Neural cell (in vitro differentiated cells): ENCODE measurements at regions not wholly inside any gene's neighbourhood (a gene's known extent, or its start where the extent isn't known, plus 50 kb on each side); places are given as distances from the start of the nearest gene placed in this dataset.

Source experiments
- H2AFZ ChIP-seq: fragments of 200-600, 300-800 bp; sonication (generic), shearing (Covaris generic); 2 replicates; pipeline ENCODE4 v1.6.0; 2014; ENCODE audit warnings: low read depth, mild to moderate bottlenecking, antibody characterized with exemption, low read length, moderate library complexity
- H3F3A ChIP-seq: fragments of 200-600 bp; shearing (Covaris generic); 2 replicates; pipeline ENCODE4 v1.6.1; 2016; ENCODE audit warnings: mild to moderate bottlenecking, moderate library complexity, mixed read lengths, antibody characterized with exemption, low read length; ENCODE audit not compliant: insufficient read depth, poor library complexity, severe bottlenecking
- H3K27ac ChIP-seq: fragments of 200-600, 300-800 bp; sonication (generic), shearing (Covaris generic); 2 replicates; pipeline ENCODE4 v1.5.1; 2014; ENCODE audit warnings: mild to moderate bottlenecking, low read length, moderate library complexity
- H3K27me3 ChIP-seq: fragments of 300-800, 200-600 bp; sonication (generic), shearing (Covaris generic); 2 replicates; pipeline ENCODE4 v1.6.0; 2014; ENCODE audit warnings: mild to moderate bottlenecking, low read depth, low read length, moderate library complexity; ENCODE audit not compliant: insufficient read depth
- H3K36me3 ChIP-seq: fragments of 300-800, 200-600 bp; sonication (generic), shearing (Covaris generic); 2 replicates; pipeline ENCODE4 v1.5.1; 2014; ENCODE audit warnings: mild to moderate bottlenecking, antibody characterized with exemption, low read length, moderate library complexity; ENCODE audit not compliant: insufficient read depth
- H3K4me2 ChIP-seq: fragments of 300-800, 200-600 bp; sonication (generic), shearing (Covaris generic); 2 replicates; pipeline ENCODE4 v1.6.0; 2014; ENCODE audit warnings: mild to moderate bottlenecking, low read length
- H3K4me3 ChIP-seq: fragments of 300-800, 200-600 bp; sonication (generic), shearing (Covaris generic); 2 replicates; pipeline ENCODE4 v1.5.1; 2014; ENCODE audit warnings: mild to moderate bottlenecking, low read length, moderate library complexity
- H3K79me2 ChIP-seq: fragments of 200-600 bp; shearing (Covaris generic); replicated peaks from 2 replicates; pipeline ENCODE4 v1.6.0; 2014; ENCODE audit warnings: mild to moderate bottlenecking, low read length, moderate library complexity; ENCODE audit not compliant: insufficient read depth
- H3K9ac ChIP-seq: fragments of 300-800, 200-600 bp; sonication (generic), shearing (Covaris generic); 2 replicates; pipeline ENCODE4 v1.6.1; 2016; ENCODE audit warnings: mild to moderate bottlenecking, low read length, mixed read lengths
- H3K9me2 ChIP-seq: fragments of 200-600 bp; shearing (Covaris generic); 2 replicates; pipeline ENCODE4 v1.6.1; 2016; ENCODE audit warnings: mild to moderate bottlenecking, low read length, mixed read lengths; ENCODE audit not compliant: insufficient read depth
- H3K9me3 ChIP-seq: fragments of 200-600, 300-800 bp; sonication (generic), shearing (Covaris generic); 2 replicates; pipeline ENCODE4 v1.6.1; 2016; ENCODE audit warnings: mild to moderate bottlenecking, mixed run types, low read length, moderate library complexity, mixed read lengths
- H4K20me1 ChIP-seq: fragments of 200-600 bp; shearing (Covaris generic); 2 replicates; pipeline ENCODE4 v1.6.1; 2016; ENCODE audit warnings: mild to moderate bottlenecking, mixed run types; ENCODE audit not compliant: insufficient read depth
- EP300 ChIP-seq: fragments of 450-650 bp; conservative IDR thresholded peaks from 2 replicates; pipeline ENCODE4 v1.6.1; 2014; ENCODE audit warnings: antibody characterized with exemption, mild to moderate bottlenecking, moderate library complexity; ENCODE audit not compliant: poor library complexity, severe bottlenecking
- EZH2 ChIP-seq: fragments of 200-600, 300-800 bp; shearing (Covaris generic), sonication (generic); IDR thresholded peaks from 2 replicates; pipeline ENCODE4 v1.6.1; 2014; ENCODE audit warnings: antibody characterized with exemption, low read length, borderline replicate concordance, mild to moderate bottlenecking; ENCODE audit not compliant: insufficient read depth, poor library complexity, severe bottlenecking
- MXI1 ChIP-seq: fragments of 450-650 bp; conservative IDR thresholded peaks from 2 replicates; pipeline ENCODE4 v1.6.1; 2014; ENCODE audit warnings: antibody characterized with exemption, mild to moderate bottlenecking; ENCODE audit not compliant: poor library complexity, severe bottlenecking
- POLR2AphosphoS5 ChIP-seq: IDR thresholded peaks from 2 replicates; pipeline ENCODE4 v1.6.1; 2012
- RAD21 ChIP-seq: fragments of 450-650 bp; conservative IDR thresholded peaks from 2 replicates; pipeline ENCODE4 v1.6.1; 2014; ENCODE audit warnings: antibody characterized with exemption, mild to moderate bottlenecking, moderate library complexity
- SMC3 ChIP-seq: fragments of 450-650 bp; conservative IDR thresholded peaks from 2 replicates; pipeline ENCODE4 v1.6.1; 2014; ENCODE audit warnings: antibody characterized with exemption, mild to moderate bottlenecking, moderate library complexity; ENCODE audit not compliant: poor library complexity
- TAF1 ChIP-seq: IDR thresholded peaks from 2 replicates; pipeline ENCODE4 v1.6.1; 2012; ENCODE audit warnings: low read depth
- TF ChIP-seq, protein P1 (sequence below): fragments of 450-650 bp; IDR thresholded peaks from 2 replicates; pipeline ENCODE4 v1.5.1; 2014; ENCODE audit warnings: antibody characterized with exemption, mild to moderate bottlenecking, moderate library complexity; ENCODE audit not compliant: poor library complexity, severe bottlenecking
- TF ChIP-seq, protein P2 (sequence below): IDR thresholded peaks from 2 replicates; pipeline ENCODE4 v1.6.1; 2012; ENCODE audit warnings: borderline replicate concordance

DNA sequence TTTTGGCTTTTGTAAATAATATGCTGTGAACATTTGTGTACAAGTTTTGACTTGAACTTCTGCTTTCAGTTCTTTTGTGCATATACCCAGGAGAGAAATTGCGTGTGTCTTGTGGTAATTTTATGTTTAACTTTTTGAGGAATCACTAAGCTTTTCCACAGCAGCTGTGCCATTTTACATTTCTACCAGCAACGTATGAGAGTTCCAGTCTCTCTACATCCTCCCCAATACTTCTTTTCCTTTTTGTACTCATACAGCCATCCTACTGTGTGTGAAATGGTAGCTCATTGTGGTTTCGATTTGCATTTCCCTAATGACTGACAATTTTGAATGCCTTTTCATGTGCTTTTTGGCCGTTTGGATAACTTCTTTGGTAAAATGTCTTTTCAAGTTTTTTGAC is 66.3 kb upstream of the INHBA start:
- no peaks in the 10 kb centered on the region for H3K36me3 ChIP-seq
- no peaks in the 10 kb centered on the region for H3K79me2 ChIP-seq
- H3F3A ChIP-seq: no peaks in the 10 kb centered on the region
- TF ChIP-seq MXI1 (no peak), SMC3 (no peak), EZH2 (no peak), TAF1 (no peak), POLR2AphosphoS5 (no peak)
- H3K9ac ChIP-seq: no peak overlapping the region
- H2AFZ ChIP-seq: no peak overlapping the region
- H3K4me2 ChIP-seq: no peak overlapping the region
- no peaks in the 10 kb centered on the region for H3K9me2 ChIP-seq
- H3K27ac ChIP-seq: no peak overlapping the region
- no peak overlapping the region for H3K4me3 ChIP-seq
- no peaks in the 10 kb centered on the region for H4K20me1 ChIP-seq
- no peaks in the 10 kb centered on the region for H3K9me3 ChIP-seq
- H3K27me3 ChIP-seq: no peaks in the 10 kb centered on the region

DNA sequence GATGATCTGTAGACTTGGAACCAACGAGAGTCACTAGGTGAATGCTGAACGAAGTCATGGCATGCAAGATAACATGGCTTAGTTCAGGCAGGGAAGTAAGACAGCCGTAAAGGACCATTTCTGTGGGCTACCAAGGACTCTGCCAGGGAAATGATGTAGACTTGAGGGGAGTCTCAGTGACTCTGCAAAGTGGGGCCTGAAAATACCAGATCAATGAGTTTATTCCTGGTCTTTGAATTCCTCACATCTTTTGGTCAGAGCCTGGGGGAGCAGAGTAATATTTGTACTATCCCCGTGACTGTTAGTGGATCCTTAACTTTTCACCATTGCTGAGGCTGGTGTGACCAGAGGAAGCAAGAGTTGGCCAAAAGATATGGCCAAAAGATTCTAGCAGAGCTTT is 60.7 kb upstream of the INHBA start:
- no peaks in the 10 kb centered on the region for H3K79me2 ChIP-seq
- no peak overlapping the region for H3K27ac ChIP-seq
- no peaks in the 10 kb centered on the region for H3F3A ChIP-seq
- H4K20me1 ChIP-seq: no peaks in the 10 kb centered on the region
- no peaks in the 10 kb centered on the region for H3K36me3 ChIP-seq
- no peaks in the 10 kb centered on the region for H3K9me3 ChIP-seq
- H3K9me2 ChIP-seq: no peaks in the 10 kb centered on the region
- no peak overlapping the region for H3K4me2 ChIP-seq
- H3K27me3 ChIP-seq: no peaks in the 10 kb centered on the region
- H3K4me3 ChIP-seq: no peak overlapping the region
- TF ChIP-seq POLR2AphosphoS5 (no peak), EP300 (no peak), RAD21 (no peak), SMC3 (no peak), EZH2 (no peak), TAF1 (no peak), MXI1 (no peak)
- TF ChIP-seq, protein P1, sequence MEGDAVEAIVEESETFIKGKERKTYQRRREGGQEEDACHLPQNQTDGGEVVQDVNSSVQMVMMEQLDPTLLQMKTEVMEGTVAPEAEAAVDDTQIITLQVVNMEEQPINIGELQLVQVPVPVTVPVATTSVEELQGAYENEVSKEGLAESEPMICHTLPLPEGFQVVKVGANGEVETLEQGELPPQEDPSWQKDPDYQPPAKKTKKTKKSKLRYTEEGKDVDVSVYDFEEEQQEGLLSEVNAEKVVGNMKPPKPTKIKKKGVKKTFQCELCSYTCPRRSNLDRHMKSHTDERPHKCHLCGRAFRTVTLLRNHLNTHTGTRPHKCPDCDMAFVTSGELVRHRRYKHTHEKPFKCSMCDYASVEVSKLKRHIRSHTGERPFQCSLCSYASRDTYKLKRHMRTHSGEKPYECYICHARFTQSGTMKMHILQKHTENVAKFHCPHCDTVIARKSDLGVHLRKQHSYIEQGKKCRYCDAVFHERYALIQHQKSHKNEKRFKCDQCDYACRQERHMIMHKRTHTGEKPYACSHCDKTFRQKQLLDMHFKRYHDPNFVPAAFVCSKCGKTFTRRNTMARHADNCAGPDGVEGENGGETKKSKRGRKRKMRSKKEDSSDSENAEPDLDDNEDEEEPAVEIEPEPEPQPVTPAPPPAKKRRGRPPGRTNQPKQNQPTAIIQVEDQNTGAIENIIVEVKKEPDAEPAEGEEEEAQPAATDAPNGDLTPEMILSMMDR: no peak
- TF ChIP-seq, protein P2, sequence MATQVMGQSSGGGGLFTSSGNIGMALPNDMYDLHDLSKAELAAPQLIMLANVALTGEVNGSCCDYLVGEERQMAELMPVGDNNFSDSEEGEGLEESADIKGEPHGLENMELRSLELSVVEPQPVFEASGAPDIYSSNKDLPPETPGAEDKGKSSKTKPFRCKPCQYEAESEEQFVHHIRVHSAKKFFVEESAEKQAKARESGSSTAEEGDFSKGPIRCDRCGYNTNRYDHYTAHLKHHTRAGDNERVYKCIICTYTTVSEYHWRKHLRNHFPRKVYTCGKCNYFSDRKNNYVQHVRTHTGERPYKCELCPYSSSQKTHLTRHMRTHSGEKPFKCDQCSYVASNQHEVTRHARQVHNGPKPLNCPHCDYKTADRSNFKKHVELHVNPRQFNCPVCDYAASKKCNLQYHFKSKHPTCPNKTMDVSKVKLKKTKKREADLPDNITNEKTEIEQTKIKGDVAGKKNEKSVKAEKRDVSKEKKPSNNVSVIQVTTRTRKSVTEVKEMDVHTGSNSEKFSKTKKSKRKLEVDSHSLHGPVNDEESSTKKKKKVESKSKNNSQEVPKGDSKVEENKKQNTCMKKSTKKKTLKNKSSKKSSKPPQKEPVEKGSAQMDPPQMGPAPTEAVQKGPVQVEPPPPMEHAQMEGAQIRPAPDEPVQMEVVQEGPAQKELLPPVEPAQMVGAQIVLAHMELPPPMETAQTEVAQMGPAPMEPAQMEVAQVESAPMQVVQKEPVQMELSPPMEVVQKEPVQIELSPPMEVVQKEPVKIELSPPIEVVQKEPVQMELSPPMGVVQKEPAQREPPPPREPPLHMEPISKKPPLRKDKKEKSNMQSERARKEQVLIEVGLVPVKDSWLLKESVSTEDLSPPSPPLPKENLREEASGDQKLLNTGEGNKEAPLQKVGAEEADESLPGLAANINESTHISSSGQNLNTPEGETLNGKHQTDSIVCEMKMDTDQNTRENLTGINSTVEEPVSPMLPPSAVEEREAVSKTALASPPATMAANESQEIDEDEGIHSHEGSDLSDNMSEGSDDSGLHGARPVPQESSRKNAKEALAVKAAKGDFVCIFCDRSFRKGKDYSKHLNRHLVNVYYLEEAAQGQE: no peak
- no peak overlapping the region for H3K9ac ChIP-seq
- H2AFZ ChIP-seq: no peak overlapping the region

DNA sequence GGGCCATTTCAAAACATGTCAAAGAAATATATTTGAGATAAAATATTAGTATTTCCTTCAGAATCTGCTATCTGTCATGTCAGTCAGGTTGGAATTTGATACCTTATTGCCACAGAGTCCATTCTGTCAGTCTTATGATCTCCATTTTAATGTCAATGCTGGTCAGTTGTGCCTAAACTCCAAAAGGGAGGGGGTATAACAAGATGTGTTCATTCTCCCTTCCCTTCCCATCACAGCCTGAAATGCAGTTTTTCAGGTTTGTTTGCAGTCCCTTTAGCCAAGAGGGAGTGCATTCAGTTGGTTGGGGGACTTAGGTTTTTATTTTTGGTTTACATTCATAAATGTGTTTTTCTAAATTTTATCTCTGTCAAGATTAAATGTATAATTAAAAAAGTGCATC is 59.8 kb upstream of the INHBA start:
- Histone ChIP-seq H3F3A (no peaks in the 10 kb centered on the region), H3K9ac (no peak overlapping the region), H4K20me1 (no peaks in the 10 kb centered on the region), H3K9me2 (no peaks in the 10 kb centered on the region), H3K27me3 (no peaks in the 10 kb centered on the region), H3K4me2 (no peak overlapping the region), H3K36me3 (no peaks in the 10 kb centered on the region), H2AFZ (no peak overlapping the region), H3K79me2 (no peaks in the 10 kb centered on the region), H3K4me3 (no peak overlapping the region), H3K9me3 (no peaks in the 10 kb centered on the region), H3K27ac (no peak overlapping the region)
- TF ChIP-seq, protein P2: no peak
- TF ChIP-seq SMC3: no peak
- no peak for TF ChIP-seq MXI1
- TF ChIP-seq EP300: no peak
- TF ChIP-seq, protein P1: no peak
